Nucleus accumbens (tissue), 56 donors: ENCODE measurements at regions not wholly inside any gene's neighbourhood (a gene's known extent, or its start where the extent isn't known, plus 50 kb on each side); places are given as distances from the start of the nearest gene placed in this dataset.

Experiments
- DNase-seq, 56 donors: peaks; one replicate each; lab custom pipeline; 2025; lab: John Stamatoyannopoulos, UW

DNA sequence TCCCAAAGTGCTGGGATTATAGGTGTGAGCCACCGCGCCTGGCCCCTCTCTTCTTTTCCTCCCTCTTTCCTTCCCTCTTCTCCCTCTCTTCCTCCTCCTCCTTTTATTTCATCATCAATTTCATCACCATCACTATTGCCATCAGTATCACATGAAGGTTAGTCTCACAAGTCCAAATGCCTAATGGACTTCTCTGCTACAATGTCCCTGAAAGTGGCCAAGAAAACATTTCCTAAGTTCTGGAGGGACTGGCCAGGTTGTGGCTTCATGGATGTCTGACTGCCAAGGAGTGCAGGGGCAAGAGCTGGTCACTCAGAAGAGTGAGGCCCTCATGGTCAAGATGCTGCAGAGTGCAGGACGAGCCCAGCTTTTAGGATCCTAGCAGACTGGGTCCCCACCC, 97.6 kb downstream of the SYNE3 start:
- no peak for DNase-seq

DNA sequence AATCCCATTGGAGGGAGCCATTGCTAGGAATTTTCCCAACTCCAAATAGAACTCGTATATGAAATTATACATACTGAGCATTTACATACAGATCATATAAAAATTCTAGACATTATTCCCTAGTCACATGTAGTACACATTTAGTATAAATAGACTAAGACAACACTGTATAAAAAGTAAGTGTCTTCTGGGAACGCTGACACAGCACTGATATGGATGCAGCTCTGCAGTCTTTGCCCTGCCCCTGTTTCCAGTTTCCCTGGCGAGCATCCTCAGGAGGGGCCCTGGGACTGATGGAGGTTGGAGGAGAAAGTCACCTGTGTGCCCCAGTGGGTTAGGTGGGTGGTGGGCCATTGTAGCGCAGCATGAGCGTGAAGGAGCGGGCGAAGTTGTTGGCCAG, 97.8 kb upstream of the CLMN start:
- no peak for DNase-seq

DNA sequence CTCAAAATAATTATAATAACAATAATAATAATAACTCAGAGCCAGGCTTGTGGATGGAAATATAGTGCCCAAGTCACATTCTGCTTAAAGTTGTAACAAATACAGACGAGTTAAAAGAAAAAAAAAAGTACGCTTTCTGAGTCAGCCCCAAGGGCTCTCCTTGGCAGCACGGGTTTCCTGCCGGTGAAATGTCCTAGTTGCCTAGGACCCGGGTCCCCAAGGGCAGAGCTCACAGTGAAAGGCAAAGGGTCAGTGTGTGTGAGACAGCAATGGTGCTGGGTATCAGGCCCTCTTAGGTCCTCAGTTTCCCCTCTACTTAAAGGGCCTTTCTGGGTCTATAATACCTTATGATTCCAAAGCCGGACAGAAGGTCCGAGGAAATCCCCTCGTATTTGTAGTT, 96.3 kb upstream of the CLMN start:
- no peak for DNase-seq

DNA sequence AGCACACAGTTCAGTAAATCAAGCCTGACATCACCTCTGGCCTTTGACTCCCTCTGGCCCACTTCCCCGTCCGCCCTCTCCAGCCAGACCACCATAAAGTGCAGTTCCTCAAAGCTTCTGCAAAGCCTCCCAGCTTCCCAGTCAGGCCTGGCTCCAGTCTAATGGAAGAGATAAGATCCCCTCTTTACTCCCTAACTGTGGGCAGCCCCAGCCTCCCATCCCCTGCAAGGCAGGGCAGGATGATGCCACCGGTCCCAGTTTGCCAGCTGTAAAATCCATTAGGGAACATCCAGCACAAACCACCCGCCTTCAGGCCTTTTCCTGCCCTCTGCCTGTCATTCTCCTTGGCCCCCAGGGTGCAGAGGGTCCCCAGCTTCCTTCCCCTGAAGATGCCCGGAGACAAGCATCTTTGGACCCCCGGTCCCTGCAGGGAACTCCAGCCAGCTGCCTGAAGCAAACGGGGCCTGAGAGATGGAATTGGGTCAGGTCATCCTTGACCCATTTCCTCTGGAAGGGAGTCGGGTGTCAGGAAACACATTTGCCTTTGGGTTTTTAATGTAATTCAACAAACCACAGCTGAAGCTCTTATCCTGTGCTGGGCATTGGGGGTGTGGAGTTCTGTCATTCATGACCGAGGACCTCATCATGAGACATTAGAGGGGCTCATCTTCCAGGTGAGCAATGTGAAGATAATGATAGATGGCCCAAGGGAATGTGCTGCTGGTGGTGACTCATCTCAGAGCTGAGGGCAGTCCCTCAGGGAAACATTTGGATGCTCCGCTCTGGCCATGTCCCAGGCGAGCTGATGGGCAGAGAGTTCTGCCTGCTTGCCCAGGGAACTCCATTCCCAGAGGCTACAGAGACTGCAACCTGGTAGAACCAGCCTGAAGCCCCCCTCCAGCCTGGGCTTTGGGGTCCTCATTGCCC, 93.8 kb upstream of the CLMN start:
- DNase-seq: no peak

DNA sequence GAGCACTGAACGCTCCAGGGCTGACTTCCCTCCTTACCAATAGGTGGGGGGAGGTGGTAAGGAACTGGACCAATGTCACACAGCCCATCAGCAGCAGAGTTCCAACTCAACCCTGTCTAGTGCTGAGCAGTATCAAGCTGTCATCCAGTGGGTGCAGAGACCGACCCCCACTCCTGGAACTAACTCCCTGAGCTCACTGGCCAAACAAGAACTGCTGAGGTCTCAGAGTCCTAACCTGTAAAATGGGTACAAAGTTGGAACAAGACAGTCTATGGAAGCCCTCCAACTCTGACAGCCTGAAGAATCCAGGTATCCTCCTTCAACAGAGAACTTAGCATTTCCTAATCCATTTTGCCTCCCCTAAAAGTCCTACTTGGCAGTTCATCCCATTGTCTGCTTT, 91.1 kb upstream of the CLMN start:
- no peak for DNase-seq

DNA sequence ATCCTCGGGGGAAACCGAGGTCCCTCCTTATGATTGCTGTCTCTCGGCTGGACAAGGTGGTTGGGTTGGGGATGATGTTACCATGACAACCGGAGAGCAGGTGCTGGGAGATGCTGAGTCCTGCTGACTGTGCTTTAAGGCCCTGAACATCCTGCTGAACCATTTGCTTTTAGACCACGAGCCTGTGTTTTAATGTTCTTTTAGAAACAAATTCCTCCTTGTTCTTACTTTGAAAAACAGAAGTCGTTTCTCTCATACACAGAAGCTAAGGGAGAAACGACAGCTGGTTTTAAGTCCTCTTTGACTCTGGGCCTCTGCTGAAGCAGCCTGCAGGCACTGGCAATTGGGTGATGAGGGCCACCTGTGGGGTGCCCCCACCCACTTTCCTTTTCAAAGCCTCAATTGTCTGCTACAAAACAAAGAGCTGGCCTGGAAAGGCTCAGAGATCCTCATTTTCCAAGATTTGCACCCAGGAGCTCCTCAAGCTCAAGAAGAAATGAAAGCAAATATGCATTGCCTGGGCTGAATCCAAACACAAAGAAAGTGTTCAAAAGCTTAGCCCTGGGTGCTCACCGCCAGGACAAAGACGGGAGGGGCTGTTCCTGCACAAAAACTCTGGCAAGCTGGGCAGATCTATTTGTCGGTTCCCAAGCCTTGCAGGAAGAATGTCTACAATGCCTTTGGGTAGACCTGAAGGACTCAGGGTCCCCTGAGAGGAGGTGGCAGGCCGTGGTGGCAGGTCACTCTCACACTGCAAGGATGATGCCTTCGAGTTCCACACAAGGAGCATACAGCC, 90.0 kb upstream of the CLMN start:
- DNase-seq: peak in 35 of 56 donors; percentile 3 to 61 (median 25)

DNA sequence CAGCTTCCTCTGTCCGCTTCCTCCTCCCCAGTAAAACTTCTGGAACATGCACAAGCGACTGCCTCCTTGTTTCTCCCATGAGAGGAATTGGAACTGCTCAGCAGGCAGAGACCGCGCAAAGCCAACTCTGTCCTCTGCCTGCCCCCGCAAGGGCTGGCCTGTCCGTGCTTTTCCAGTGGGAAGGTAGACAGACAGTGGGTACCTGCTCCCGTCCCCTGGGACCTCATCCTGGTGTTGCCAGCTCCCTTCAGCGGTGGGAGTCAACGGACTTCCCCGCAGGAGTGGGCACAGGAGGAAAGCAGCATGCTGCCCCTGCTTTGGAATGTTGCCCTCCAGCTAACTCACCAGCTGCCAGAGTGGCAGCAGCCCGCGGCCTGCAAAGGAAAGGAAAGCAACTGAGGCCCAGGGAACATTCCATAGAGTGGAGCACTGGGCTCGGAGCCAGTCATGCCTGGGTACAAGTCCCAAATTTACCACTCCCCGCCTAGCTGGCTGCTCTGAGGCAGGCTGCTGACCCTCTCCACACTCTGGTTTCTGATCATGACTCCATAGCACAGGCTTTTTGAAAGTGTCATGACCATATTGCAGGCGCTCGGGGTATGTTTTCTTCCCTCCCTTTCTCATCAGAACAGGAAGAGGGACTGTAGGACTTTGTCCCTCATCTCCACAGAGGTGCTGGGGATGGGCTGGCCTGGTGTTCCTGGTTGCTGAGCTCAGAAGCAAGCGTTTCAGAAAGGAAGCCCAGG, 89.2 kb upstream of the CLMN start:
- peak in 29 of 56 donors; percentile 6 to 65 (median 40) for DNase-seq

DNA sequence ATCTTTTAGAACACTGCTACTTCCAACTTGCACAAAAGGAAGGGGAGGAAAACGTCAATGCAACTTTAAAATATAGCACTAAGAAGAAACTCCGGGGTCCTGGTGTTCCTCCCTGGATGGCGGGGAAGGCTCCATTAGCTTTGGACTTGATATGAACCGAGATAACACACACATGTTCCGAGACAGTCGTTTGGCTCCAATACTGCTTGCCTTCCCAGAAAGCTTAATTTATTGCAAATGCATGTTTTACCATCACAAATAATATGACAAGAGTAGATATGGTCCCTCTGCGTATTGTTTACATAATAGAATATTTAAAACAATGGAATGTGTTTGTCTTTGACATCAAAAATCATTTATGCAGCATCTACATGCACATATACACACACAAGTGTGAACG, 87.6 kb upstream of the CLMN start:
- no peak for DNase-seq

DNA sequence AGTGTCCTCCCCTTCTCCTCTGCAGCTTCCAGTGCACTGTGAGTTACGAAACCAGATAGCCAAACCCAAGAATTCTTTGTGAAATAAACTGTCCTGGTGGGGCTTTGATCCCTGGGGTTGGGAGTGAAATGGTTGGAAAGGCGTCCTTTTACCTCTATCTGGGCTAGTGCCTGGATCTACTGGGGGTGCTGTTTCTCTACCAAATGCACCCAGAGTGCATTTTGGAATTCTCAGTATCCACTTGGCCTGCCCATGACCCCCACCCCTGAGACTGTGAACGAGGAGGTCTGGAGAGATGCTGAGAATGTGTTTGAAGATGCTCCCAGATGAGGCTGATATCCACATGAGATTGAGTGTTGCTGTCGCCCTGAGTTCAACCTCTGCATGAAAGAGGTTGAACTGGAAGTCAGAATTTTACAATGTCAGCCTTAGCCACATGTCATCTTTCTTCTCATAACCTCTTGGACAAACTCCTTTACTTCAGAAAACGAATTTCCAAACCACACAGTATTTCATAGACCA, 87.1 kb upstream of the CLMN start:
- DNase-seq: no peak

DNA sequence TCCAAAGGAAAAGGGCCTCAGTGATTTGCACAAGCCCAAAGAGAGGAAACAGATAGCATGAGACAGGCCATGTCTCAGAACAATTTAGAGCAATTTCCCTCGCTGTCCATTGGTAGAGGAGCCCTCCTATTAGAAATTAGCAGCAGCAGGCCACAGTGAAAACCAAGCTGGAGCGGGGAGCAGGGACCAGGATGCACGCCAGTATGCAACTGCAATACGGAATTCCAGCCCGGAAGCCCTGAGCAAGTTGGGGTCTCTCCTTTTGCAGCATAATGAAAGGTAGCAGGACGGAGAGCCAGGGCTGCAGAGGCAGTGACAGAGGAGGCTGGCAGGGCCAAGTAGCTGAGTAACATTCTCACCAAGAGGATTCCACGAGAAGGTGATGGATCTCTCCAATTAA, 84.9 kb upstream of the CLMN start:
- no peak for DNase-seq

DNA sequence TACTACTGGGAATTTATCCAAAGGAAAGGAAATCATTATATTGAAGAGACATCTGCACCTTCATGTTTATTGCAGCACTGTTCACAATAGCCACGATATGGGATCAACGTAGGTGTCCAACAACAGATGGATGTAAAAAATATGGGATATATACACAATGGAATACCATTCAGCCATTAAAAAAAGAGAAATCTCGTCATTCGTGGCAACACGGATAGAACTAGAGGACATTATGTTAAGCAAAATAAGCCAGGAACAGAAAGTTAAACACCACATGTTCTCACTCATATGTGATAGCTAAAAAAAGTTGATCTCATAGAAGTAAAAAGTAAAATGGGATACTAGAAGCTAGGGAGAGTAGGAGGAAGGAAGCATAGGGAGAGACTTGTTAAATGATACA, 82.9 kb upstream of the CLMN start:
- DNase-seq: no peak

DNA sequence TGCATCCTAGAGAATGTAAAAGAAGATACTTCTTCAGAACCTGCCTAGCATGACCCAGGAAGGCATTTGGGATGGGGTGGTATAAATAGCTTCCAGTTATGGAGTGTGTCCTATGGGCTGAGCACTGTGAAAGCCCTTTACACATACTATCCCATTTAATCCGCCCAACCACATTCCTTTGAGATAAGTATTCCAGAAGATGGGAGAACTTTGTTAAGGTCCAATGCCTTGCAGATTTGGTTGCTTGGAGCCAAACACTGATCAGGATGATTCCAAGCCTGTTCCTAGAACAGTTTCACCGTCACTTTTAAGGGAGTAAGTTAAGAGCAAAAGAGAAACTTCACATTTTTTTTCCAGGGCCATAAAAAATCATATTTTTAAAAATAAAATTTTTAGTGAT, 82.5 kb upstream of the CLMN start:
- DNase-seq: no peak

DNA sequence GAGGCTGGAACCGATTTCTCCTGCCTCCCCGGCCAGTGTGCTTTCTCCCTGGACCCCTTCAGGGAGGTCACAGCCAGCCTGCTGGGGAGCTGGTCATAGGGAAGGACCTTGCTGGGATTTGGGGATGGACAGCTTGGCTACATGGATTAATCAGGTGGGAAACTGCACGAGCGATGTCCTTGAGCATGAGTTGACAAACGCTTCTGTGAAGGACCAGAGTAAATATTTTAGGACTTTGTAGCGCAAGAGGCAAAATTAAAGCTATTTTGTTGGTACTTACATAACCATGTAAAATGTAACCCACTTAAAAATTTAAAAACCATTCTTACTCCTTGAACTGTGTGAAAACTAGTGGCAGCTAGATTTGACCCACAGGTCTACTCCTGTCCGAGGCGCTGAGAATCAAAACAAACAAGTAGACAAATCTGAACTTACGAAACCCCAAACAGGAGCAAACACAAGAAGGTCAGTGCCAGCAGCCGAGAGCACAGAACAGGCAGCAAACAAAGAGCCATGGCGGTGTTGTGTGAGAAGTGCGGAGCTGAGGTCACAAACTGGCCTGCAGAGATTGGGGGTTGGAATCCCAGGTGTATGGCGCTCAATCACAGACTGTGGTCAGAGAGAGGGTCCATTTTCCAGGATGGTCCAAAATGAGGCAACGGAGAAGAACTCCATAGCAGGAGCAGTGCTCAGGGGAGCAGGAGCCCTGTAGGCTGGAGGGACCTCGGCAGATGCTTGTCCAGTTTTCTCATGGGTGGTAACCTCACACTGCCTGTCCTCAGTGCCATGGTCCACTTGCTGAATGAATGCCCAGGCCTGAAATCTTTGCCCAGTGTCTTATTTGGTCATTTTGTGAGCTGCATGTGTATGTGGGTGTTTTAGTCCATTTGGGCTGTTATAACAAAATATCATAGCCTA, 79.2 kb upstream of the CLMN start:
- no peak for DNase-seq

DNA sequence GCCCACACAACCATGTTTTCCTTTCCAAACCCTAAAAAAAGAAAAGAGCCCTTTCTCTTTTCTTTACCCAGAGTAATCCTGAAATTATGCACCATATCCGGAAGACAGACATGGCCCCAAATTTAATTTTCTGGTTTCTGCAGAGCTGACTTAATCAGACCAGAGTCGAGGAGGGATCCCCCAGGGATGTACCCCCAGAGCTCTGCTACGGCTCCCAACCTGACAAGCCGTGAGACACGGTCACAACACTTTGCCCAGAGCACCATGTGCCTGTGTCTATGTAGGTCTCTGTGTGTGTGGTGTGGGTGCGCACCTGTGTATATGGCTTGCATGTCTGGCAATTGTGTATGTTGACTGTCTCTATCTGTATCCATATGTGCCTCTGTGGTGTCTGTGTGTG, 77.6 kb upstream of the CLMN start:
- DNase-seq: no peak

DNA sequence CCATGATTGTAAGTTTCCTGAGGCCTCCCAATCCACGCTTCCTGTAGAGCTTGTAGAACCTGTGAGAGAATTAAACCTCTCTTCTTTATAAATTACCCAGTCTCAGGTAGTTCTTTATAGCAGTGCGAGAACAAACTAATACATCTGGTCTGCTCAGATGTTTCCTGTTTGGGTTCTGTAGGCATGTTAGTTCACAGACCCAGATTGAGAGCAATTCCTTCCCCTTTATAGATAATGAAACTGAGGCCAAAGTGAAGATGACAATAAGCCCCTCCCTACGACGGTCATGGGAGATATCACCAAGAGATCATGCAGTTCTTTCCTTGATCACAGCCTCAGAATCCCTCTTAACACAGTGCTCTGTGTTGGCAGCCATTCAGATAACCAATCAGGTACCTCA, 76.5 kb upstream of the CLMN start:
- DNase-seq: no peak

DNA sequence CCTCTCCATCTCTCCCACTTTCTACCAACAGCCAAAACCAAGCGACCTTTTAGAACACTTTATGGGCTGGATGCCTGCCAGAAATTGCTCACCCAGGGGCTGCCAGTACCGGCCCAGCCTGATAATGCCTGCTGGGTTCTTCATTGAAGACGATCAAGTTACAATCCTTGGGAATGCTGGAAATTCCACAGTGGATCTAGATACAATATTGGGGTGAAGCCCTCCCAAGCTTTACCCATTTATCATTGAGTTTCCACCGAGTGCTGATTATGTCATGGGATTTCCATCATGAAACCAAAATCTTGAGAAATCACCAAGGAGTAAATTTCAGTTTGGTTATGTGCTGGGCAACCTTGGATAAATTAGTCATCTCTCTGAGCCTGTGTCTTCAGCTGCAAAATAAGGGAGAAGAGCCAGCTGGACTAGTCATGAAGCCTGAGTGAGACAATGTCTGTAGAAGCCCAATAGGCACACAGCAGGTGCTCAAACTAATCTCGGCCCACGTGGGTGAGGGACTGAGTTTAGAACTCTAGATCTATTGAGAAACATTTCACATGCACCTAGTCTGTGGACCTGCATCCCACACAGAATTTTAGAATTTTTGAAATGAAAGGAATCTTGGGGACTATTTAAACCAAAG, 75.5 kb upstream of the CLMN start:
- DNase-seq: no peak

DNA sequence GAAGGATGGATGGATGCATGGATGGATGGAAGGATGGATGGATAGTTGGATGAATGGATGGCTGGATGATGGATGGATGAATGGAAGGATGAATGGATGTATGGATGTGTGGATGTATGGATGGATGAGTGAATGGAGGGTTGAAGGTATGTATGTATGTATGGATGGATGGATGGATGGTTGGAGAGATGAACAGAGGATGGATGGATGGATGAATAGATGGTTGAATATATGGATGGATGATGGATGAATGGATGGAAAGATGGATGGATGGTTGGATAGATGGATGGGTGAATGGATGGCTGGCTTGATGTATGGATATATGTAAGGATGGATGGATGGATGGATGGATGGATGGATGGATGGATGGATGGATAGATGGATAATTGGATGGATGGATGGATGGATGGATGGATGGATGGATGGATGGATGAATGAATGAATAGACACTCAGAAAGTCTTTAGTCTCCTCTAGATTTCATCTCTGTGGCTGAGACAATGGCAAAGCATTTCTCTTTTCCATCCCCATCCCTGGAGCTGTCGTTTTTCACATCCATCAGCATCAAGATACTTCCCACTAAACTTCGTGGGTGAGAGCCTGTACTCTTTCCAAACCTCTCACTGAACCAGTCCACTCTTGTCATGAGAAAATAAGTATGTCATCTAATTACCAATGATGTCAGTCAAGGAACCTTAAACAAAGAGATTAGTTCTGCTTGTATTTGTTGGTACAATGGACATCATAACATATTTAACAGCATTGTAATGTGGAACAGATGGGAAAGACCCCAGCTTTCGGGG, 74.8 kb upstream of the CLMN start:
- DNase-seq: no peak

DNA sequence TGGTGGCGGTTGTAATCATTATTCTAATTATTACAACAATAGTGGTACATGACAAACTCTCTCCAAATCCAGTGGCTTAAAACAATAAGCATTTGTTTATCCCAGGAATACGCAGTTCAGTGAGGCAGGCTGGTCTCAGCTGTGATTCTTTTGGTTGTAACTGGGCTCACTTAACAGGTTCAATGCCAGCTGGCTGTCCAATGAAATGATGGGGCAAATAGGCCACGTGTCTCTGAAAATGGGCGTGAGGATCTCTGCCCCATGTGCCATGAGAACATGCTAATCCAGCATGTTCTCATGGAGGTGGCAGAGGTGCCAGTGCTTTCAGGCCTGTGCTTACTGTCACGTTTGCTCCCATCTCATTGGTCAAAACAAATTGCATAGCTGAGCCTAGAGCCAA, 73.1 kb upstream of the CLMN start:
- peak in 4 of 56 donors; percentile 9 to 27 (median 14) for DNase-seq
